Neural cell (in vitro differentiated cells): ENCODE measurements at regions not wholly inside any gene's neighbourhood (a gene's known extent, or its start where the extent isn't known, plus 50 kb on each side); places are given as distances from the start of the nearest gene placed in this dataset.

ENCODE experiments used
- EP300 ChIP-seq: fragments of 450-650 bp; conservative IDR thresholded peaks from 2 replicates; pipeline ENCODE4 v1.6.1; 2014; ENCODE audit warnings: antibody characterized with exemption, mild to moderate bottlenecking, moderate library complexity; ENCODE audit not compliant: poor library complexity, severe bottlenecking
- POLR2AphosphoS5 ChIP-seq: IDR thresholded peaks from 2 replicates; pipeline ENCODE4 v1.6.1; 2012
- TF ChIP-seq, protein P1 (sequence below): fragments of 450-650 bp; IDR thresholded peaks from 2 replicates; pipeline ENCODE4 v1.5.1; 2014; ENCODE audit warnings: antibody characterized with exemption, mild to moderate bottlenecking, moderate library complexity; ENCODE audit not compliant: poor library complexity, severe bottlenecking

GRCh38 chr6:15936503-15936902 is 192.4 kb upstream of the MYLIP start:
- TF ChIP-seq EP300 (no peak), POLR2AphosphoS5 (no peak)
- TF ChIP-seq, protein P1, sequence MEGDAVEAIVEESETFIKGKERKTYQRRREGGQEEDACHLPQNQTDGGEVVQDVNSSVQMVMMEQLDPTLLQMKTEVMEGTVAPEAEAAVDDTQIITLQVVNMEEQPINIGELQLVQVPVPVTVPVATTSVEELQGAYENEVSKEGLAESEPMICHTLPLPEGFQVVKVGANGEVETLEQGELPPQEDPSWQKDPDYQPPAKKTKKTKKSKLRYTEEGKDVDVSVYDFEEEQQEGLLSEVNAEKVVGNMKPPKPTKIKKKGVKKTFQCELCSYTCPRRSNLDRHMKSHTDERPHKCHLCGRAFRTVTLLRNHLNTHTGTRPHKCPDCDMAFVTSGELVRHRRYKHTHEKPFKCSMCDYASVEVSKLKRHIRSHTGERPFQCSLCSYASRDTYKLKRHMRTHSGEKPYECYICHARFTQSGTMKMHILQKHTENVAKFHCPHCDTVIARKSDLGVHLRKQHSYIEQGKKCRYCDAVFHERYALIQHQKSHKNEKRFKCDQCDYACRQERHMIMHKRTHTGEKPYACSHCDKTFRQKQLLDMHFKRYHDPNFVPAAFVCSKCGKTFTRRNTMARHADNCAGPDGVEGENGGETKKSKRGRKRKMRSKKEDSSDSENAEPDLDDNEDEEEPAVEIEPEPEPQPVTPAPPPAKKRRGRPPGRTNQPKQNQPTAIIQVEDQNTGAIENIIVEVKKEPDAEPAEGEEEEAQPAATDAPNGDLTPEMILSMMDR, result no peak
